GM19452 (cell line): ENCODE measurements at regions not wholly inside any gene's neighbourhood (a gene's known extent, or its start where the extent isn't known, plus 50 kb on each side); places are given as distances from the start of the nearest gene placed in this dataset.

Source experiments
- ATAC-seq: cut with Tn5 transposase; IDR thresholded peaks from one replicate; pipeline ENCODE4 v1.9.1; 2021; ENCODE audit not compliant: unreplicated experiment

DNA sequence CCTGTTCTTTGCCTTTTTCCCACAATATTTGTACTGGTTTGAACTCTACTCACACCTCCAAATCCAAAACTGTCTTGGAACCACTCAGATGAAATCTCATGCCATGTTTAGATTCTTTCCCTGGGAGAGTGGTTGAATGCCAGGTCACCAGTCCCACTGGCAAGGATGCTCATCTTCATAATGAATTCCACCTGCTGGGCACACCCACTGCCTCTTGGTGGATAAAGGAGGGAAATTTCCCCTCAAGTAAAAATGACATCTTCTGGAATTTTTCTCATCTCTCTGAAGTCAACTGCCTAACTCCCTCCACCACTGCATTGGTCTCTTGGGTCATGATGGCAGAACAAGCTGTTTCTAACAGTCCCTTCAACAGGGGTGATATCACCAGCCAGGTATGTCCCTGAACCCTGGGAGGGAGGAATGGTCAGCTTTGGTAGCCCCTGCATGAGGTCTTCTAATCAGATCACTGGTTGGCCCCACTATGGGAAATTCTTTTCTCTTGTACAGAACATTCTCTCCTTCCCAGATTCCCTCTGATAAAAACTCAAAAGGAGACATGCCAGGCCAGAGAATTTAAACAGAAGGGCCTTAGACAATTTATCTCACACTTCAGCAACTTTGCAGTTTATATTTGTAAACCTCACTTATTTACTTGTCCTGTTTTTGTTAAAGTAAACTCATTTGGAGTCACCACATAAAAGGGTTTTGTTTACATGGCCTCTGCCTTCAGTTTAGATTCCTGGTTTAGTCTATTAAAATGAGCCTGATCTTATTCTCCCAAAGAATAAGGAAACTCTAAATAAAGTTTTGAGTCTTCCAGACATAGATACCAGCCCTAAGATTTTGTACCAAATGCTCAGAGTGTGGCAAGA is 143.4 kb downstream of the WNT5A start:
- no peak for ATAC-seq

DNA sequence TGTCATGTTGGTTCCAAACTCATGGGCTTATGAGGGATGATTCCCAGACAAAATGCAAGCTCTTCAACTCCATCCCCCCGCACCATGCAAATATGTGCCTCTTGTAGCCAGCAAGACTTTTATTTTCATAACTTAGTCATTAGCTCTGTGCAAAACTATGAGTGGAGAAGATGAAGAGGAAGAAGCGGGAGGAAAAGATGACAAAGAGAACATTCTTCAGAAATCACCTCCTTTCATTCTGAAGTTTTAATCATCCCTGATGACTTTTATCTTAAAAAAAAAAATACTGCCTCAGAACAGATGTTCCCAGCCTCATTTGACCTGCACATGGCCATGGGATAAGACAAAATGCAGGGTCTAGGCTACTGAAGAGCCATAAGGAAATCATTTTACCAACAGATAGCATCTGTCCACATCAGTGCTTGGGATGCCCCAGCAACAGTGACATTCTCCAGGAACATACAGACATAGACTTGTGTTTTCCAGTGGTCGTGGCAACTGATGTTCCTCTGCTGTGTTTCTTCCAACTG is 145.5 kb downstream of the WNT5A start:
- no peak for ATAC-seq

DNA sequence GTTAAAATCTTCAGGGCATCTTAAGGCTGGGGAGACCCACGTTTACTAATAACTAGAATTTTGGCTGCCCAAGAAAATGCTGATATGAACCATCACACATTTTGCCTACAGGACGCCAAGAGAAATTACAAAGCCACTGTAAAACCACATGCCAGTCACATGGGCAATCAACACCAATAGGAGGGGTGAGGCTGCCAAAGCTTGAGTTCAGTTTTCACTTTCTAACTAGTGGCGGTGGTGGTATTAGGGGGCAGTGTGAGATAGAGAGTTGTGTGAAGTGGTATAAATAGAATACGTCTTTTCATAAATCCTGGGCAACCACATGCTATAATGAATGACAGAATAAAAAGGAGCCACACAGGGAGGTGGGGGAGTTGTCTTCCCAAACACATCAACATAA is 147.3 kb downstream of the WNT5A start:
- no peak for ATAC-seq

DNA sequence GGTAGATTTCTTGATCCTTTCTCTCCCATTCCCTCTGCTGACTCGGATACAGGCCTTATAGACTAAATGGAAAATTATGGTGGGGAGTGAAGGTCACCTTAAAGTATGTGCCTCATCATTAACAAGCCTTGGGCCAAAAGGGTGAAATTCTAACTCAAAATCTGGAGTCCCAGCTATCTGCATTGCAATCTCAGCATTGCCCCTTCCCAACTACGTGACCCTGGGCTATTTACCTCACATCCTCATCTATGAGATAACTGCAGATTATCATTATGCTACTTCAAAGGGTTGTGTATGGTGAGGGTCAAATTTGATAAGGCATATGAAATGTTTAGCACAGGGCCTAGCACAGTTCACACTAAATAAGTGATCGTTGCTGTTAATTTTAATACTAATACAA is 147.7 kb downstream of the WNT5A start:
- no peak for ATAC-seq

DNA sequence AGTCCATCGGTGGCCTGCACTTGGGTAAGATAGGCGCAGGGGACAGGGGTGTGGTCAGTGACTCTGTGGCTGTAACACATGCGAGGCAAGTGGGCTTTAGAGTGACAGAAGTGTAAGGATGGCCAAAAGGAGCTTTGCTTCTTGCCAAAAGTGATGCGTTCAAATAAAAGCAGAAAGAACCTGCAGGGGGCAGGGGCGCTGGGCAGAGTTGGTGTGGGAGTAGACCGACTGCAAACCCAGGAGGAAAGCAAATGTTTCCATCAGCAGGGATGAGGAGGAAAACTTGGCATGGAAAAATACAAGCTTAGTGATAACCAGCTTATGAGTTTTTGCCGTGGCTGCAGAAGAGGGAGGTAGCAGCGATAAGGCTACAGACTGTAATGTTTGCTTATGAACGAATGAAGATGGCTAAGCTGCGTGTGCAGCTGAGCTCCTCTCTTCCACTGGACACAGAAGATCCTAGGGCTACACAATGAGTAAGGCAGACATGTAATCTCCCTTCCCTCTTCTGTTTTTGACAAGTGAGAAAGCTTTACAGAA is 149.4 kb downstream of the WNT5A start:
- no peak for ATAC-seq

DNA sequence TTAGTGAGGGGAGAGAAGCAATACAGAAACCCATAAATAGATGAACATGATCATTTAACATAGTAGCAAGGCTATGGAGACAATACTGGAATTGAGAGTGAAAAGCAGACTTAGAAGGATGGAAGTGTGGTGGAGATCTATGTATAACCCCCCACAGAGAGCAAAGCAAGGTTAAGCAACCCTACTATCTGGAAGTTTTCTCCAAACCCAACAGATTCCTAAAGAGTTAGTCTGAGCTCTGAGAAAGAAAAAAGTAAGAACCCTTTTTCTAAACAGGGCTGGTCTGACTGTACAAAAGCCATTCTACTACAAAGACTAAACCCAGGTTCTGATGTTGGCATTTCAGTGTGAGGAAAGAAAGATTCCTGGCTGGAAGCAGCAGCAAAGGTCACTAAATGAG is 153.2 kb downstream of the WNT5A start:
- no peak for ATAC-seq

DNA sequence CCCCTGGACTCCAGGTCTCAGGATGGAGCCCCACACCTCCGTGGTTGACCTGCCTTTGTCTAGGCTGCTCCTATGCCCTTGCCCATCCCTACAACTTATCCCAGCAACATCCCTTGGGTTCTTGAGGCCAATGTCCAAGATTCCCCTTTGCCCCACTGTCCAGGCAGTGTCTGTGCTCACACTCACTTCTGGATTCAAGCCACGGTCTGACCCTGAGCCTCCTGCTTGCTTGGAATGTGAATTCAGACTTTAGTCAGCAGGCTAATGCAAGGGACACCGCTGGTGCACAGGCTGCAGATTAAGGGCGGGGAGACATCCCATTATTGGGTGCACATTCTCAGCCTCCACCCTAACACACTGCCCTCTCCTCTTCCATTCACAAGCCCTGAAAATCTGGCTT is 154.1 kb downstream of the WNT5A start:
- no peak for ATAC-seq

DNA sequence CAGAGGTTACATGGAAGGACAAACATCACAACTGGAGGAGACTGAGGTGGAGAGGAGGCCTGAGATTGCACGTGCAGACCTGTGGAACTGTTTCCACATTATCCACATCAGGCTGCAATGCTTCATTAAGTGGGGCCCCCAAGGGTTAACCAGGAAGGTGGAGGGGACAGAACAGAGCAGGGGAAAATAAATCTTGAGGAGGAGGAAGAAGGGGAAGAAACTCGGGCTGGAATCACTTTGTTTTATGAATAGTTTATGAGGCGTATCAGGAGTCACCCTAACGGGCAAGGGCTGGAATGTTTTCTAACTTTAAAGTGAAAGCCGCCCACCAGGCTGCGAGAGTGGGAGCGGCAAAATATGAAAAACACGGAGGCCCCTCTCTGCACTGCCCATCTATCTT is 154.9 kb downstream of the WNT5A start:
- ATAC-seq = no peak

DNA sequence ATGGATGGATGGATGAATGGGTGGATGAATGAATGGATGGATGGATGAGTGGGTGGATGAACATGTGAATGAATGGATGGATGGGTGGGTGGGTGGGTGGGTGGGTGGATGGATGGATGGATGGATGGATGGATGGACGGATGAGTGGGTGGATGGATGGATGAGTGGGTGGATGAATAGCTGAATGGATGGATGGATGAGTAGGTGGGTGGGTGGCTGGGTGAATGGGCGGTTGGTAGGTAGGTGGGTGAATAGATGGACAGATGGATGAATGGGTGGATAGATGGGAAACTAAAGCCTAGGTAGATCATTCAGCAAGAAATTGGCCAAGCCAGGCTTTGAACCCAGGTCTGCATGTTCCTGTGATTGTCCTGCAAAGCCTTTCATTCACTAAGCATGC is 155.6 kb downstream of the WNT5A start:
- no peak for ATAC-seq

DNA sequence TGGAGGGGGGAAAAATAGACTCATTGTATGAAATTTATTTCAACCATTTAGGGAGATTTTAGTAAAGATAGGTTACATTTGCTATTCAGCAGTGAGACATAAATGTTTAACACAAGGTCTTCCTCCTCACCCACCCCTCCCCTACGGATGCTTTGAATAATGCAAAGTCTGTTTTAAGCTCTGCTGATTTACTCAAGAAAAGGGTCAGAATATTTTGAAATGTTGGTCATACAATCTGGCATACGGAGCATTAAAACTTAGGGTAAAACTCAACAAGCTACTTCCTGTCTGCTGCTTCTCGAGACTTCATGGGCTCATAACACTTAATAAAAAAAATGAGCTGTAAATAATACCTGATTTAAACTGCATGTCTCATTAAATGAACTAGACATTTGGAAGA is 156.3 kb downstream of the WNT5A start:
- no peak for ATAC-seq

DNA sequence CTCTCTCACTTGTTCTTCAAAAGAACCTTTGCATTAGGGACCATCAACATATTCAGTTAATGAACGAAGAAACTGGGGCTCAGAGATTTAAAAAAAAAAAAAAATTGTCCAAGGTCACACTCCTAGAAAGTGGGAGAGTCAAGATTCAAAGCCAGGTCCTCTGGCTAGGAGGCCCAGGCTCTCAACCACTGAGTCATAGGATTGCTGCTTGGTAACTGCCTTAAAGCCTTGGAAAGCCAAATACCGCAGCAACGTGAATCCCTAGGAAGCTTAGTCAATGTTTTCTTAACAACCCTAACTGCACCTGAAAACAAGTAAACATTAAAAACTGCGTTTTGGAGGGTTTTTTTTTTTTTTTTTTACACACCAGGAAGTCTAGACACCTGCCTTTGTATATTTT is 156.8 kb downstream of the WNT5A start:
- ATAC-seq = no peak

DNA sequence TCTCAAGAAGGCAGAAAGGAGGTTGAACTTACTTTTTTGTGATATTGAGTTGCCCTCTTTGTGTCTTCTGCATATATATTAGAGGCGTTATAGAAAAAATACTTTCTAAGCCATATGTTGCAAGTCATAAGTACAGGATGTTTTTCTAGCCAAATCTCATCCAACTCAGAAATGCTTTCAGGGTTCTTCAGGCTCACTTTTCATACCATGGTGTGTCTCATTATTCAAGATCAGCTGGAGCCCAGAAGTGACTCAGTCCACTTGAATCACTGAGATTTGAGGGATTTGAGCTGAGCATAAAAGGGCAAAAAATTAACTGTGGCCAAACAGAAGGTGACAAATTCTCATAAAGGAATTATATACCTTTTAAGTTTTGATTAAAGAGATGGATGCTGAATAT is 157.3 kb downstream of the WNT5A start:
- ATAC-seq = no peak

DNA sequence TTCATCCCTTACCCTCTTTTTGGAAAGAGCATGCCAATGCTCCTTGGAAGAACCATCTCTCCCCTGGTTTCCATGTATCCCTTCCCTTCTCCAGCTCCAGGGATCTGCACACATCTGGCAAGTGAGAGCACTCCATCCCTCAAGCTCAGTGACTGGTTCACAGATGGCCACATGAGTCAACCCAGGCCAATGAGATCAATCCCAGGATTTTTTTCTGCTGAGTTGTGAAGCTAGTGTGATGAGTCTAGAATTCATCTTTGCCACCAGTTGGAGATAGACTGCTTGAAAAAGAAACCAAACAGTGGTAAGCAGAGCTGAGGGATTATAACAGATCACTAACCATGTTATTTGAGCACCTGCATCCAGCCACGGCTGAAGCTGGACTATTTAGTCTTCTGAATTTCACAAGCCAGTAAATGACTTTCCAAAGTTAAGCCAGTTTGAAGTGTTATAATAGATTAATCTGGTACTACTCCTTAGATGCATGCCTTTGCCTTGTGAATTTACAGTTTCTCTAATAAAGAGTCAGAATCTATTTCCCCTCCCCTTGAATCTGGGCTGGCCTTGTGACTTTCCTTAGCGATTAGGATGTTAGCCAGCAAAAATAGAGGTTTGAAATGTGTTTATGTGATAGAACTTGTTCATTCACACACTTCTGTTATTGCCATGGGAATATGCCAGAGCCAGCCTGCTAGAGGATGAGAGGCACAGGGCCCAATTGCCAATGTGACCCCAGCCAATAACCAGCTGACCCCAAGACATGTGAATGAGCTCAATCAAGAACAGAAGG is 159.8 kb downstream of the WNT5A start:
- ATAC-seq = no peak

DNA sequence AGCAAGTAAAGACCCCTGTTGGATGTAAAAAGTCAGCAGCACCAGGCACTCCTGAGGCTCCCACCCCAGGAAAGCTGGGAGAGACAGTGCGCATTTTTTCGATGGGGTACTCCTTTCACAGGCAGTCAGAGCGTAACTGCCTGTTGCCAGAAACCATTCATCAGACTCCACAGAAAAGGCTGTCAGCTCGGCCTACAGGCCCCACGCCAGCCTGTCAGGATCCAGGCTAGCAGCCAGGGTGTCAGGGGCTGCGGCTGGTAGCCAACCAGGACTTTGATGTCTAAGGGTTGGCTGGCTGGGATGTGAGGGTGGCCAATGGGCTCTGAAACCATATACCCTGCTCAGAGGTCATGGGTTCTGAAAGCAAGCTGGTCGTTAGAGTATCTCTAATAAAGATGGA is 164.5 kb downstream of the WNT5A start:
- ATAC-seq = no peak

DNA sequence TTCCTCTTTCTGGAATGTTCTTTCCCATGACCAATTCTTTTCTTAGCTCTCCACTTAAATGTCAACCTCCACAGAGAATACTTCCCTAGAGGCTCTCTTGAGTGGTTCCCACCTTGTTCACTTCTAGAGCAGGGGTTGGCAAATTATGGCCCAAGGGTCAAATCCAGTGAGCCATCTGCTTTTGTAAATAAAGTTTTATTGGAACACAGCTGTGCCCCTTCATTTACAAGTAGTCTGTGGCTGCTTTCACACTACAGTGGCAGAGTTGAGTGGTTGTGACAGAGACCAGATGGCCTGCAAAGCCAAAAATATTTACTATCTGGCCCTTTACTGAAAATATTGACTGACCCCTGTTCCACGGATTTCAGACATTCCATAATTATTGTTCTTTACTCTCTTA is 166.2 kb downstream of the WNT5A start:
- ATAC-seq = no peak

DNA sequence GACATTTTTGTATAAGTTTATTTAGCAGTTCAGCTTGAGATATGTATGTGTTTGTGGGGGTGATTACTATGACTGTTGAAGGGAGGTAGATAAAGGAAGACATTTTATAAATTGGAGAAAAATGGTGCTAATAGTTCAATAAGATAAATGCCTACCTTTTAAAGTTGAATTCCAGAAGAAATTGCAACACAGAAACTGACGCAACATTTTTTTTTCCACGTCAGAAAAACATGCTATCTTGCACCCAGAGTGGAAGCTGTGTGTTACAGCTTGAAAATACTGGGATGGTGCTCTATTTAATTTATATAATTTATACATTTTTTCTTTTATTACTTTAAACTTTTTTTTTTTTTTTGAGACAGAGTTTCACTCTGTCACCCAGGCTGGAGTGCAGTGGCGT is 171.7 kb downstream of the WNT5A start:
- no peak for ATAC-seq

DNA sequence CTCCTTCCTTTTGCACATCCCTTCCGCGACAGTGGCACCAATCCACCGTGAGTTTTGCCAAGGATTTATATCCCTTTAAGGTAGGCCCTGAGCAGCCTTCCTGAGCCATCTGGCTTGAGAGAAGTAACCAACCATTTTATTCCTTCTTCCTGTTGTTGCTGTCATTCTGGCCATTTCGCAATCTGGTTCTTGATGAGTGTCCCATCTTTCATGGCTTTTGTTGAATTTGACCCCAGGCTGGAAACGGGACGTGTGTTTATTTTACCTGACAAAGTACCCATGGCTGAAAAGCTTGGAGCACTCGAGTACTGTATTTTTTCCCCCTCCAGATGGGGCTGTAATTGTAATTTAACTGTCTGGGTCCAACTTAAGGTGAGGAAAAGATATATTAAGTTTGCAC is 173.4 kb downstream of the WNT5A start:
- ATAC-seq = no peak

DNA sequence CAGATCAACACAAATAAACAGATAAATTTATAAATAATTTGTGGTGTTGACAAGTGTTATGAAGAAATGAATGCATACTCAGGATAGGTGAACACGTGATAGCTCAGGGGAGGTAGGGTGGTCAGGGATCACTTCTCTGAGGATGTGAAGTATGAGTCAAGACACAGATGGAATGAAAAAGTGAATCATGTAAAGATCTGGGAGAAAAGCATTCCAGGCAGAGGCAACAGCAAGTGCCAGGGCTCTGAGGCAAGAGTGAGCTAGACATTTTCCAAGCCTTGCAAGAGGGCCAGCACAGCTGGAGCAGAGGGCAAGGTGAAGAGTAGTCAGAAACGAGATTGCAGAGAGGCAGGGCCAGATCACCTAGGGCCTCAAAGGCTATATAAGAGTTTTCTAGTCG is 177.8 kb downstream of the WNT5A start:
- no peak for ATAC-seq

DNA sequence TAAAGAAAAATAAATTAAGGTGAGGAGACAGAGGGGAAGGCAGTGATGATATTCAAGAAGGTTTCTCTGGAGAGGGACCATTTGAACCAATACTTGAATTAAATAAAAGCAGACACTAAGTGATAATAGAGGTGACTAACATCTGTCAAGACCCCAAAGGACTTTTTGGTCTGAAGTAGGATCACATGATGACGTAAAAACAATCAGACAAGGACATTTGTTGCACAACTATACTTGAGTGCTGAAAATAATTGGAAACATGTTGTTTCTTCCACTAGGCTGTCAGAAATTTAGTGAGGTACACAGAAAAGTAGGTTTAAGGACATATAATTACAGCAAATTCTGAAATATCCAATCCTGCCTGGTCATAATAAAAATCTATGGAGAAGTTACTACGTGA is 179.5 kb downstream of the WNT5A start:
- ATAC-seq = no peak

DNA sequence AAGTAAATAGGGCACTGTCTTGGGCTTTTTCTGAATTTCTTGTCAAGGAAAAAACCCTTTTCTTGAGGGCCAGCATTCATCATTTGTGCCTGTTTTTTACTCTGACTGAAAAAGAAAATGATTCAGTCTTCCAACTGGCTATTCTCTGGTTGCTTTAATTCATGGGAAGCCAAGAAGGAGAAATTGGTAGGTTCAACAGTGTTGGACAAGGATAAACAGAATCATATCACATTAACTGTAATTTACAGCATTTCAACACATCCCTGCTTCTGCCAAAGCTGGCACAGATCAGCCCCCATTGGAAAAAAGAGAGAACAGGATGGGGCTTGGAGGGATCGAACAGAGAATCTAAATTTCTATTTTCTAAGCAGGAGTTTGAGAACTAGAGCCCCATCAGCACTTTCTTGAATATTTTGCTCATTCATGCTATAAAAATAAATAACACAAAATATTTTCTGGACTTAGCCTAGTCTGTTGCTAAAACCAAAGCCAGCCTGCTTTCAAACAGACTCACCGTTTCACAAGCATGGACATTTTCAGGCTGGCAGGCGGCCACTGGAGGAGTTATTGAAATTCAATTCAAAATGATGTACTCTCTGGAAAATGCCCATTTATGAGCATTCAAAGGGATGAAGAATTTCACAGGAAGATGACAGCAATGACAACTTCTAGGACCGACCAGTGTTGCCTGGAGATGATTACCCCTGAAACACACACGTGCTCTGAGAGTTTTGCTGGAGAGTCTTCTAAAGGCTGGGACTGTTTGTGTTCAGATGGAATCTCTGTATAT is 181.2 kb downstream of the WNT5A start:
- no peak for ATAC-seq

DNA sequence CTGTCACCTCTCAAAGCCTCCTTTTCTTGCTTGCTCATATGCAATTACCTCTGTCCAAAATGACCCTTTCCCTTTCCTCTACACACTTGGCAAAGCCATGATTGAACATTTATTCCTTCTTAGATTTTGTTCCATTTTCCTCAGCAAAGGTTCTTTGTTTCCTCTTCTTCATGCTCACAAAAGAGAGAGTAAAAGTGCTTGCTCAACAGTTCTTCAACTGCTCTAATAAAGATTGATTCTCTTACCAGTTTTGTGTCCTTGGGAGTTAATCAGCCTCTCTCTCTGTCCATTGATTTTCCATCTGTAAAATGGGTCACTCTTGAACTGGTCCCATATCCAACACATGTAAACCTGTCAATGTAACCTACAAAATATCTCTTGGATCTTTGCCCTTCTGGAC is 186.4 kb downstream of the WNT5A start:
- no peak for ATAC-seq
